SU-DHL-6 (cell line): ENCODE measurements at regions not wholly inside any gene's neighbourhood (a gene's known extent, or its start where the extent isn't known, plus 50 kb on each side); places are given as distances from the start of the nearest gene placed in this dataset.

Experiments
- H2AFZ ChIP-seq: fragments of 200-600 bp; sonication (generic); 2 replicates; pipeline ENCODE4 v1.6.1; 2014; ENCODE audit warnings: low read depth, mild to moderate bottlenecking, moderate library complexity, mixed read lengths, antibody characterized with exemption, low read length; ENCODE audit not compliant: severe bottlenecking
- H3F3A ChIP-seq: fragments of 200-600 bp; shearing (Covaris generic); 2 replicates; pipeline ENCODE4 v1.6.0; 2016; ENCODE audit warnings: antibody characterized with exemption, mild to moderate bottlenecking; ENCODE audit not compliant: insufficient read depth
- H3K27ac ChIP-seq: fragments of 200-600 bp; sonication (generic); 2 replicates; pipeline ENCODE4 v1.5.1; 2016; ENCODE audit warnings: low read depth, mild to moderate bottlenecking, low read length, moderate library complexity, mixed read lengths
- H3K27me3 ChIP-seq: fragments of 200-600 bp; sonication (generic), shearing (Covaris generic); 2 replicates; pipeline ENCODE4 v1.6.0; 2014; ENCODE audit warnings: mild to moderate bottlenecking, low read length
- H3K36me3 ChIP-seq: fragments of 200-600 bp; sonication (generic); 2 replicates; pipeline ENCODE4 v1.6.1; 2014; ENCODE audit warnings: mild to moderate bottlenecking, low read length, mixed read lengths
- H3K4me2 ChIP-seq: fragments of 300-600, 200-600 bp; shearing (Covaris generic), sonication (generic); 2 replicates; pipeline ENCODE4 v1.6.0; 2014; ENCODE audit warnings: low read length, low read depth, mild to moderate bottlenecking; ENCODE audit not compliant: poor library complexity, severe bottlenecking
- H3K4me3 ChIP-seq: fragments of 200-600 bp; sonication (generic); 2 replicates; pipeline ENCODE4 v1.5.1; 2014; ENCODE audit warnings: antibody characterized with exemption, low read length, mild to moderate bottlenecking, mixed read lengths; ENCODE audit not compliant: insufficient read depth, poor library complexity, severe bottlenecking
- H3K79me2 ChIP-seq: fragments of 200-600 bp; sonication (generic); 2 replicates; pipeline ENCODE4 v1.6.1; 2014; ENCODE audit warnings: mild to moderate bottlenecking, low read length, moderate library complexity; ENCODE audit not compliant: insufficient read depth
- H3K9ac ChIP-seq: fragments of 200-600 bp; sonication (generic); 2 replicates; pipeline ENCODE4 v1.7.0; 2014; ENCODE audit warnings: mild to moderate bottlenecking, low read length
- H3K9me2 ChIP-seq: fragments of 200-600 bp; sonication (generic); replicated peaks from 2 replicates; pipeline ENCODE4 v1.6.1; 2014; ENCODE audit warnings: low read length; ENCODE audit not compliant: insufficient read depth
- H3K9me3 ChIP-seq: fragments of 200-600 bp; sonication (generic); 2 replicates; pipeline ENCODE4 v1.6.1; 2014; ENCODE audit warnings: low read length, mixed read lengths; ENCODE audit not compliant: insufficient read depth
- H4K20me1 ChIP-seq: fragments of 200-600 bp; sonication (generic); 2 replicates; pipeline ENCODE4 v1.6.1; 2014; ENCODE audit warnings: low read depth, mild to moderate bottlenecking, antibody characterized with exemption, low read length, moderate library complexity, mixed read lengths
- EZH2phosphoT487 ChIP-seq: fragments of 200-600 bp; sonication (generic), shearing (Covaris generic); conservative IDR thresholded peaks from 2 replicates; pipeline ENCODE4 v1.6.1; 2018; ENCODE audit warnings: mild to moderate bottlenecking, antibody characterized with exemption, low read length, moderate library complexity, mixed read lengths
- TF ChIP-seq, protein P1 (sequence below): fragments of 200-600 bp; sonication (generic); IDR thresholded peaks from one replicate; pipeline ENCODE4 v1.5.1; 2017; ENCODE audit warnings: antibody characterized with exemption, mild to moderate bottlenecking, low read length, moderate library complexity; ENCODE audit not compliant: insufficient read depth, poor library complexity, severe bottlenecking

DNA sequence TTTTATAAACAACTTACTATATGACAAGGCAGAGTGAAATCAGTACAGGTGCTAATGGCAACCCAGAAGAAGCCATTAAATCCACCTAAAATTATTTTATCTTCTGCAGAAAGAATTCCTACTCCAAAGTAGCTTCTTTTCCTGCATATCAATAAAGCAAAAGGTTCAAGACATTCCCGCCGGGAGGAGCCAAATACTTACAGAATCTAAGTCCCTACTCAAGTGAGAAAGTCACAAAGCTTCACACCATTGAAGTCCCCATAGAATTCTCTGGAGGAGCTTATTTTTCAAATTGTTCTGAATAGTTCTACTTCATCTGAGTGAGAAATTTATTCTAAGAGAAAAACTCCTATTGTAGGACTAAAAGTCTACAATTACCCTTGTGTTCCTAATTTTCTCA lies 233.7 kb upstream of the HNRNPA3 start:
- H3K4me2 ChIP-seq: no peak overlapping the region
- H3K9me2 ChIP-seq: no peaks in the 10 kb centered on the region
- H3K4me3 ChIP-seq: no peak overlapping the region
- no peaks in the 10 kb centered on the region for H3K36me3 ChIP-seq
- no peaks in the 10 kb centered on the region for H3K27me3 ChIP-seq
- no peak overlapping the region for H3K27ac ChIP-seq
- H3F3A ChIP-seq: no peaks in the 10 kb centered on the region
- no peaks in the 10 kb centered on the region for H3K79me2 ChIP-seq
- no peaks in the 10 kb centered on the region for H3K9me3 ChIP-seq
- no peak for TF ChIP-seq EZH2phosphoT487
- TF ChIP-seq, protein P1, sequence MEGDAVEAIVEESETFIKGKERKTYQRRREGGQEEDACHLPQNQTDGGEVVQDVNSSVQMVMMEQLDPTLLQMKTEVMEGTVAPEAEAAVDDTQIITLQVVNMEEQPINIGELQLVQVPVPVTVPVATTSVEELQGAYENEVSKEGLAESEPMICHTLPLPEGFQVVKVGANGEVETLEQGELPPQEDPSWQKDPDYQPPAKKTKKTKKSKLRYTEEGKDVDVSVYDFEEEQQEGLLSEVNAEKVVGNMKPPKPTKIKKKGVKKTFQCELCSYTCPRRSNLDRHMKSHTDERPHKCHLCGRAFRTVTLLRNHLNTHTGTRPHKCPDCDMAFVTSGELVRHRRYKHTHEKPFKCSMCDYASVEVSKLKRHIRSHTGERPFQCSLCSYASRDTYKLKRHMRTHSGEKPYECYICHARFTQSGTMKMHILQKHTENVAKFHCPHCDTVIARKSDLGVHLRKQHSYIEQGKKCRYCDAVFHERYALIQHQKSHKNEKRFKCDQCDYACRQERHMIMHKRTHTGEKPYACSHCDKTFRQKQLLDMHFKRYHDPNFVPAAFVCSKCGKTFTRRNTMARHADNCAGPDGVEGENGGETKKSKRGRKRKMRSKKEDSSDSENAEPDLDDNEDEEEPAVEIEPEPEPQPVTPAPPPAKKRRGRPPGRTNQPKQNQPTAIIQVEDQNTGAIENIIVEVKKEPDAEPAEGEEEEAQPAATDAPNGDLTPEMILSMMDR: no peak
- no peak overlapping the region for H3K9ac ChIP-seq
- no peak overlapping the region for H2AFZ ChIP-seq
- H4K20me1 ChIP-seq: no peaks in the 10 kb centered on the region

DNA sequence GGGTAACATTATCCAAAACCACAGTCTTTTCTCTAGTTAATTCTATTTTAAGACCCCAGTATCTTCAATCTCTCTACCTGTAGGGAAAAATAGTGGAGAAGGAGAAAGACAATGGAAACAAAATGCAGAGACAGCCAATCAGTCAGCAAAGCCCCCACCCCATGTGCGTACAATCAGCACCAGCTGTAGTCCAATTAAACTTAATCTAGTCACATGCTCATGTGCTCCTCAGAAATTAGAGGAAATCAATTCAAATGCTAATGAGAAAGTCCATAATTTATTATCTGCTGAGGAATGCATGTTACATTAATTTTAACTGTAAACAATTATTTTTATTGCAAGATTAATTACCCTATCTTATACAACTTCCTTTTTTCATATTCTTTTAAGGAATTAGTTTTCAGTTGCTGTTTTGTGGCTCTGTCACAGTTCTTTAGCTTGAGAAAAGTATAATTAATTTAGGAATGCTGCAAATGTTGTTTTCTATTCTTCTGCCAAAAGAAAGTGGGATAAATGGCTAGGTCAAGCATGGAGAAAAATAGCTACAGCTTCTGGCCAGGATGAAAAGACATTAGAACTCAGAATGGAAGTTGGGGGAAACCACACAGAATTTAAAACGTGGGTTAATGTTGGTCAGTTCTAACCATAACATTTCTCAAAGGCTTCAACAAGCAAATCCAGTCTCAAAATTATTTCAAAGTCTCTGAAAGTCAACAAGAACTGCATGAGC lies 232.4 kb upstream of the HNRNPA3 start:
- Histone ChIP-seq H3K9me3 (no peaks in the 10 kb centered on the region), H3K27me3 (no peaks in the 10 kb centered on the region), H3K36me3 (no peaks in the 10 kb centered on the region), H3K4me3 (no peak overlapping the region), H4K20me1 (no peaks in the 10 kb centered on the region), H2AFZ (no peak overlapping the region), H3K4me2 (no peak overlapping the region), H3K79me2 (no peaks in the 10 kb centered on the region), H3K9ac (no peak overlapping the region), H3K9me2 (no peaks in the 10 kb centered on the region), H3K27ac (no peak overlapping the region), H3F3A (no peaks in the 10 kb centered on the region)
- no peak for TF ChIP-seq EZH2phosphoT487
- TF ChIP-seq, protein P1: no peak

DNA sequence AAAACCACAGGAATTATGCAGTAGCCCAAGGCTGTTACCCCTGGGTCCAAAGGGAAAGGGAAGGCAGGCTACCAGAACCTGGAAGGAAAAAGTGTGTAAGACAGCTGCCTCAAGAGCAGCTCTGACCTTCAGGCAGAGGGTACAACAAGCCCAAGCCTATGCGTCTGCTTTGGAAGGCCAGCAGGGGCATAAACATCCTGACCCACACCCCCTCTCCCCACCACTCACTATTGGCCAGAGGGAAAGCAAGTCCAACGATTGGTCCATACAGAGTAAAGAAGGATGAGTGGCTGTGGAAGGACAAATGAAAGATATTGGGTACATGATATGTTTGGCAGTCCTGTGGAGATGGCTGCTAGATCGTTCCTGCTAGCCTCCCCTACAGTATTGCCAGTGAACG lies 227.6 kb upstream of the HNRNPA3 start:
- Histone ChIP-seq H3K9ac (no peak overlapping the region), H3K79me2 (no peaks in the 10 kb centered on the region), H3K4me2 (no peak overlapping the region), H3K9me2 (no peaks in the 10 kb centered on the region), H3K9me3 (no peaks in the 10 kb centered on the region), H3F3A (no peaks in the 10 kb centered on the region), H3K4me3 (no peak overlapping the region), H4K20me1 (no peaks in the 10 kb centered on the region), H3K27me3 (no peaks in the 10 kb centered on the region), H2AFZ (no peak overlapping the region), H3K36me3 (no peaks in the 10 kb centered on the region), H3K27ac (no peak overlapping the region)
- no peak for TF ChIP-seq EZH2phosphoT487
- TF ChIP-seq, protein P1: no peak
